GM10266 (cell line): ENCODE measurements at regions not wholly inside any gene's neighbourhood (a gene's known extent, or its start where the extent isn't known, plus 50 kb on each side); places are given as distances from the start of the nearest gene placed in this dataset.
"Not testable (repeated sequence)": the region's sequence is repeated elsewhere in the genome, so short reads cannot be mapped to it uniquely, and the experiment has no call there.

Source experiments
- DNase-seq: peaks from one replicate; pipeline ENCODE4 v3.0.0; 2012; ENCODE audit errors: extremely low spot score
- TF ChIP-seq, protein P1 (sequence below): IDR thresholded peaks from 2 replicates; pipeline ENCODE4 v1.5.1; 2012; ENCODE audit warnings: mild to moderate bottlenecking, low read depth; ENCODE audit not compliant: control insufficient read depth, insufficient read depth; ENCODE audit errors: missing control alignments

DNA sequence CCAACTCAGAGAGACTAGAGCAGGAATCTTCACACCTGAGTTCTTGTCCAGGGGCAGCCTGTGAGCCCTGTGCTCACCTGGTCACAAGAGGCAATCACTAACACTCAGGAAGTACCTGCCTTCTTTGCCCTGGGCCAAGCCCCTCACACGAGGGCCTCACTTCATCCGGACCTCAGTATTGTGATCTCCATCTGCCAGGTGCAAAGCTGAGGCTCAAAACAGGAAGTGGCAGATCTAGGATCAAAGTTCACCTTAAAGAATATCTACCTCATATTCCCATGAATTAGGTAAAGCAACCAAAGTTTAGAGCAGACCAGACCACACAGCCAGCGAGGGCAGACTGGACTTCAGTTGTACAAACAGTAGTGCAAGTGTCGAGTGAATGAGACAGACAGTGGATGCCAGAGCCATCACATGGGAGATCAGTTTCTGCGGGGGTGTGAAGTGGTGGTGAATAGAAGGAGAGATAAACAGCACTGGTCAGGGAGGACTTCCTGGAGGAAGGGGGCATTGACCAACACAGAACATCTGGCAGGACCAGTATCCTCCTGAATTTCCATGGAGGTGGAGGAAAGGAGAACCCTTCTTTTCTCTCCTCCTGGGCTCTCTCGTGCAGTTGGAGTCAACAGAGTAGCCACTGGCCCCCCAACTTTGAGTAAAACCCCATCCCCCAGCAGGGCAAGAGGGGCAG lies 116.6 kb upstream of the ZBTB40 start:
- TF ChIP-seq, protein P1, sequence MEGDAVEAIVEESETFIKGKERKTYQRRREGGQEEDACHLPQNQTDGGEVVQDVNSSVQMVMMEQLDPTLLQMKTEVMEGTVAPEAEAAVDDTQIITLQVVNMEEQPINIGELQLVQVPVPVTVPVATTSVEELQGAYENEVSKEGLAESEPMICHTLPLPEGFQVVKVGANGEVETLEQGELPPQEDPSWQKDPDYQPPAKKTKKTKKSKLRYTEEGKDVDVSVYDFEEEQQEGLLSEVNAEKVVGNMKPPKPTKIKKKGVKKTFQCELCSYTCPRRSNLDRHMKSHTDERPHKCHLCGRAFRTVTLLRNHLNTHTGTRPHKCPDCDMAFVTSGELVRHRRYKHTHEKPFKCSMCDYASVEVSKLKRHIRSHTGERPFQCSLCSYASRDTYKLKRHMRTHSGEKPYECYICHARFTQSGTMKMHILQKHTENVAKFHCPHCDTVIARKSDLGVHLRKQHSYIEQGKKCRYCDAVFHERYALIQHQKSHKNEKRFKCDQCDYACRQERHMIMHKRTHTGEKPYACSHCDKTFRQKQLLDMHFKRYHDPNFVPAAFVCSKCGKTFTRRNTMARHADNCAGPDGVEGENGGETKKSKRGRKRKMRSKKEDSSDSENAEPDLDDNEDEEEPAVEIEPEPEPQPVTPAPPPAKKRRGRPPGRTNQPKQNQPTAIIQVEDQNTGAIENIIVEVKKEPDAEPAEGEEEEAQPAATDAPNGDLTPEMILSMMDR: no peak
- DNase-seq: no peak

DNA sequence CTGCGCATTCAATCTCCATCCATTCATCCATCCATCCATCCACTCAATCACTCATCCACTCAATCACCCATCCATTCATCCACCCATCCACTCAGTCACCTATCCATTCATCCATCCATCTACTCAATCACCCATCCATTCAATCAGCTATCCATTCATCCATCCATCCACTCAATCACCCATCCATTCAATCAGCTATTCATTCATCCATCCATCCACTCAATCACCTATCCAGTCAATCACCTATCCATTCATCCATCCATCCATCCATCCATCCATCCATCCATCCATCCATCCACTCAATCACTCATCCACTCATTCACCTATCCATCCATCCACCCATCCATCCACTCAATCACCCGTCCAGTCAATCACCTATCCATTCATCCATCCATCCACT lies 115.4 kb upstream of the ZBTB40 start:
- DNase-seq: not testable (repeated sequence)

DNA sequence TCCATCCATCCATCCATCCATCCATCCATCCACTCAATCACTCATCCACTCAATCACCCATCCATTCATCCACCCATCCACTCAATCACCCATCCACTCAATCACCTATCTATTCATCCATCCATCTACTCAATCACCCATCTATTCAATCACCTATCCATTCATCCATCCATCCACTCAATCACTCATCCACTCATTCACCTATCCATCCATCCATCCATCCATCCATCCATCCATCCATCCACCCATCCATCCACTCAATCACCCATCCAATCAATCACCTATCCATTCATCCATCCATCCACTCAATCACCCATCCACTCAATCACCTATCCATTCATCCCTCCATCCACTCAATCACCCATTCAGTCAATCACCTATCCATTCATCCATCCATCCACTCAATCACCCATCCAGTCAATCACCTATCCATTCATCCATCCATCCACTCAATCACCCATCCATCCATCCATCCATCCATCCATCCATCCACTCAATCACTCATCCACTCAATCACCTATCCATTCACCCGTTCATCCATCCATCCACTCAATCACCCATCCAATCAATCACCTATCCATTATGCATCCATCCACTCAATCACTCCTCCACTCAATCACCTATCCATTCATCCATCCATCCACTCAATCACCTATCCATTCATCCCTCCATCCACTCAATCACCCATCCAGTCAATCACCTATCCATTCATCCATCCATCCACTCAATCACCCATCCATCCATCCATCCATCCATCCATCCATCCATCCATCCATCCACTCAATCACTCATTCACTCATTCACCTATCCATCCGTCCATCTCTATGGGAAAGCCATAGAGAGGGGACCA lies 114.7 kb upstream of the ZBTB40 start:
- DNase-seq: not testable (repeated sequence)

DNA sequence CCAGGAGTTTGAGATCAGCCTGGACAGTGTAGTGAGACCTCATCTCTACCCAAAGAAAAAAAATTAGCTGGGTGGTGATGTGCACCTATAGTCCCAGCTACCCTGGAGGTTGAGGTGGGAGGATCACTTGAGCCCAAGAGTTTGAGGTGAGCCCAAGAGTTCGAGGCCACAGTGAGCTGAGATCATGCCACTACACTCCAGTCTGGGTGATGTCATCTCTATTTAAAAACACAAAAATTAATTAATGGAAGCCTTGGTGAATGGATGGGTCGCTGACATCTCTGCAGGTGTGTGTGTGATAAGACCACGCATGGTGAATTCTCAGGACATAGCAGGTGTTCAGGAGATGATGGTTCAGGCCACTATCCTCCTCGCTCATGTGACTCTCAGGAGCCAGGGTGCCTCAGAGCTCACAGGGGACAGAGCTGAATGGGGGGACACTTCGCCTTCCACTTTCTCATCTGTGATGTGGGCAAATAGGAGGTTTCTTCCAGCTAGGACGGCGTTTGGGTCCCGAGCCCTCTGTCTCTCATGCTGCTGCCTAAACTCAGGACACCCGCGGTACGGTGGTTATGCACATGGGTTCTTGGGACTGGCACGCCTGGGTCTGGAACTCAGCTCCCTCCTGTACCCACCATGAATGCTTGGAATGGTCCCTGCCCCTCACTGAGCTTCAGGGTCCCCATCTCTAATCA lies 113.4 kb upstream of the ZBTB40 start:
- DNase-seq: no peak
- TF ChIP-seq, protein P1: no peak

DNA sequence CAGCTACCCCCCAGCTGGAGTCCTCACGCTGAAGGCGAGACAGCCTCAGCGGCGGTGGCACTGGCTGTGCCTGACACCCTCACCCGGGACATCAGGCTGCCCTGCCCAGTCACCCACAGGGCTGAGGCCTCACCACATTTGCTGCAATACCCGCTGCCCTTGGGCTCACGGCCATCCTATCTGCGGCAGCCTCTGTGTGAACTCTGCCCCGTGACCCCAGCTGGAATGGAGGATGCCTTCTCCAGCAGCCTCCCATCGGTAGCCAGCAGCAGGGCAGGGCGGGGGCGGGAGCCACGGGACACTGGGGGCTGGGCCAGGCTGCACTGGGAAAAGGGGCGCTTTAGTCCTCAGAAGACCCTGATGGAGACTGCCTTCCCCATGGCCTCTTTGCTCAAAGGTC lies 112.4 kb upstream of the ZBTB40 start:
- TF ChIP-seq, protein P1: no peak
- DNase-seq: no peak

DNA sequence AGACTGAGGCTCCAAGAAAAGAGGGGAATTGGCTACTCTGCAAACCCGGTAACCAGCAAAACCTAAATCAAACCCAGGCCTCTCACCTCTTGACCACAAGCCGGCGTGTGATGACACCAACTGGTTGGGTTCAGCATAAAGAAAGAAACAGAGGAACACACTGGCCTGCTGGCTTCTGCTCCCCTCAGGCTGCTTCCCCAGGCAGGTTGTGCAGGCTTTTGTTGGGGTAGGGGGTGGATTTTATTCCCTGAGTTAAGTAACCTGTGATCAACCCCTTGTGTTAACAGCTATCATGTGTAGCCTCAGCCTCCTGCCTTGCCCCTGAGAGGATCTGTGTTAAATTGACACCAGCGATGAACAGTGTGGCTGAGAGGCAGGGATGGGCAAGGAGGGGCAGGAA lies 111.6 kb upstream of the ZBTB40 start:
- TF ChIP-seq, protein P1: no peak
- DNase-seq: no peak

DNA sequence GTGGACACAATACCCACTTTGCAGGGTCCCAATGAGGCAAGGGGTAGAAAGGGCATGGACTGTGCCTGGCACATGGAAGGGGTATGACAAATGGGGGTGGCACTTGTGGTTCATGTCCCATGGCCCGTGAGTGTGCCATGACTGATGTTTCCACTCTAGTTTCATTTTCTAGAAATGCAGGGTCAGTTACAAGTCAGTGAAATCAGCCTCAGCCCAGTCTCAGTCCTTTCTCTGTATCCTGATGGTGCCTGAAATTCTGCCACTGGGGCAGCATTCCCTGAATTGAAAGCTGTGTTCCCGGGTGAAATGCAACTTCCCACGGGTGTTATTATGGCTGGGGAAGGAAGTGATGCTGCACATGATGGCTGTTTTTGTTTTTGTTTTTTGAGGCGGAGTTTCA lies 110.8 kb upstream of the ZBTB40 start:
- DNase-seq: no peak
- TF ChIP-seq, protein P1: no peak
